ENCODE measurements at regions not wholly inside any gene's neighbourhood (a gene's known extent, or its start where the extent isn't known, plus 50 kb on each side); places are given as distances from the start of the nearest gene placed in this dataset.

DNA sequence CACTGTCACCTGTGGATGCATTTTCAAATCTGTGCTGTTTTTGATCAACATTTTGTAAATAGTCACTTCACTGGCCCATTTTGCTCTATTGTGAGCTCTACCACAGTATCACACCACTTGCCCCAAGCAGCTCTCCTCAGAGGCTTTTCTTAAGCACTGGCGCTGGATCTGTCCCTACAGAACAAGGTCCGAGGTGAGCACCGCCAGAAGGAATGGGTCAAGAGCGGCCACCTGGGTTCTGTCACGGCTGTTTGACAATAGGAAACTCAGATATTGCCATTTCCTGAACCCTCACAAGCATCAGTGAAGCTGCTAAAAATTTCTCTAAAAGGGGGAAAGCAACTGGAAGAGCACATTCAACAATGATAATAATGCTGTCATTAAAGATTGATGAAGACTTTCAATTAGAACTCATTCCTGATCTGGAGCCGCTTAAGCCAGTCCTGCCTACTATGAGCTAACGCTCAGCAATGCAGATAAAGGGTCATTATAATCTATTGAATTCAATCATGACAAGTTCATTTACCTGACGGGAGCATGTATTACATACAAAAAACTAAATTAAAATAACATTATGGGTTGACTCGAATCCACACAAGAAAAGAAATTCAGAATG lies 514.0 kb downstream of the GALR1 start:
- TF ChIP-seq CTCF (IDR thresholded peaks at IDR 0.05): no peak
- no peak for ATAC-seq
- intact Hi-C loops (cut with DNase I, micrococcal nuclease): no loop called here

DNA sequence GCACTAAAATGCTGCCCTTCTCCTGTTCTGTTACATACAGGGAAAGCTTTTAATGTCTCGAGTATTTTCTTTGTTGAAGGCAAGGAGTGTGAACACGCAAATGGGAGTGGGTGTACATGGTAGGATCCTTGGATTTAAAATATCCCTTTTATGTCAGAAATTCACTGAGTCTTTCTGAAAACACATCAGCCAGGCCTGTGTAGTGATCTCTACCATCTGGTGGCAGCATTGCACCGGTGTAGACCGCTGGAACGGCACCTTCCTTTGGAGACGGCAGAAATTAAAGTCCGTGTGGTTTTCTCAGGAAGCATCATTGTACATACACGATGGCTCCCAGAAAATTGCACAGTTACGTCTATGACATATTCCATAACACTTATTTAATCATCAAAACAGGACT lies 515.8 kb downstream of the GALR1 start:
- Histone ChIP-seq H3K36me3 (ENCODE audit: low read depth) (no peaks in the 10 kb centered on the region), H3K4me1 (ENCODE audit: low read depth) (no peaks in the 10 kb centered on the region), H3K9me3 (no peaks in the 10 kb centered on the region), H3K4me3 (no peak overlapping the region)
- DNase-seq (peak in 1 of 3 donors; percentile 20), ATAC-seq (no peak)
- no peak for TF ChIP-seq CTCF (IDR thresholded peaks at IDR 0.05)
- intact Hi-C loops (cut with DNase I, micrococcal nuclease): no loop called here

More for the DNA sequence above, 514.0 kb downstream of the GALR1 start:
- no peaks in the 10 kb centered on the region for H3K4me1 ChIP-seq (ENCODE audit: low read depth)
- H3K9me3 ChIP-seq: no peaks in the 10 kb centered on the region
- no peaks in the 10 kb centered on the region for H3K36me3 ChIP-seq (ENCODE audit: low read depth)
- DNase-seq: no peak
- no peak overlapping the region for H3K4me3 ChIP-seq

DNA sequence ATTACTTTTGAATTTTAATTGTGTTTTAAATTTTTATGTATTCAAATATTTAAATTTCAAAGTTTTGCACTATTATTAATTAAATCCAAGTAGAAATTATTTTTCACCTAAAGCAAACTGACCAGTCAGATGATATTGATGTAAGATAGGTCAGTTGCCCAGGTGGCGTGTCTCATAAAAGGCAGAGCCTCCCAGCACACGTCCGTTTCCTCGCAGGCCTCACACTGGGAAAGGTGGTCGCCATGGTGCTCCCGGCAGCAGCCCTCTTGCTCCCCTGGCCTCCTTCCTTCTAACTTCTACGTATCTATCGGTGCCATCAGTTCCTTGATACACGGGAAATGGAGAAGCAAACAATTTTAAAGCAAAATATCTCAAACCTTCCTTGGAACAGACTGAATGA lies 516.8 kb downstream of the GALR1 start:
- Histone ChIP-seq H3K9me3 (no peaks in the 10 kb centered on the region), H3K36me3 (ENCODE audit: low read depth) (no peaks in the 10 kb centered on the region), H3K4me3 (no peak overlapping the region), H3K4me1 (ENCODE audit: low read depth) (no peaks in the 10 kb centered on the region)
- intact Hi-C loops (cut with DNase I, micrococcal nuclease): no loop called here
- no peak for TF ChIP-seq CTCF (IDR thresholded peaks at IDR 0.05)
- no peak for ATAC-seq
- DNase-seq: no peak

GRCh38 chr18:77772177-77772576 lies 522.5 kb downstream of the GALR1 start:
- Histone ChIP-seq H3K4me3 (no peak overlapping the region), H3K9me3 (no peaks in the 10 kb centered on the region), H3K4me1 (ENCODE audit: low read depth) (no peaks in the 10 kb centered on the region), H3K36me3 (ENCODE audit: low read depth) (no peaks in the 10 kb centered on the region)
- DNase-seq (no peak), ATAC-seq (no peak)
- intact Hi-C loops (cut with DNase I, micrococcal nuclease): no loop called here
- no peak for TF ChIP-seq CTCF (IDR thresholded peaks at IDR 0.05)

DNA sequence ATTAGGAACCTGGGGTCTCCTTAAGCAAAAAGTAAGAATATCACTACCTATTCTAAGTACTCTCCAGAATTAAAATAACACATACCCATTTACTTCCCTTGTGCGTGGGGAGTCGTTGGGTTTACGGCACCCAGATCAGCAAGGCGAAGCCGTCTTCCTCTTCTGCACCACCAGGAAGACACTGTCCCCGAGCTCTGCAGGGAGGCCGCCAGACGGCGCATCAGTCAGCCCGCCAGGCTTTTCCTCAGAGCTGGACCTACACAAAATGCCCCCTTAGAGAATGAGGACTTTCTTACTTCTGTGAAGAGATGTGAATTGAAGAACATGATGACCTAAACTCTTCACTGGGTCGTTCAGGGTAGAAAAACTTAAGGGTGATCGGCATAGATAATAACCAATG lies 526.5 kb downstream of the GALR1 start:
- DNase-seq (no peak), ATAC-seq (no peak)
- TF ChIP-seq CTCF (IDR thresholded peaks at IDR 0.05): no peak
- no peaks in the 10 kb centered on the region for H3K4me1 ChIP-seq (ENCODE audit: low read depth)
- no peaks in the 10 kb centered on the region for H3K36me3 ChIP-seq (ENCODE audit: low read depth)
- intact Hi-C loops (cut with DNase I, micrococcal nuclease): no loop called here
- H3K4me3 ChIP-seq: no peak overlapping the region
- no peaks in the 10 kb centered on the region for H3K9me3 ChIP-seq

- Histone ChIP-seq H3K4me3 (no peak overlapping the region), H3K4me1 (ENCODE audit: low read depth) (no peaks in the 10 kb centered on the region), H3K9me3 (no peaks in the 10 kb centered on the region), H3K36me3 (ENCODE audit: low read depth) (no peaks in the 10 kb centered on the region)
- no peak for TF ChIP-seq CTCF (IDR thresholded peaks at IDR 0.05)
- ATAC-seq (no peak), DNase-seq (no peak)
- intact Hi-C loops (cut with DNase I, micrococcal nuclease): no loop called here
These were observed 527.5 kb downstream of the GALR1 start for GRCh38 chr18:77777163-77777562.
